Astrocyte of the spinal cord (primary cell): ENCODE measurements at regions not wholly inside any gene's neighbourhood (a gene's known extent, or its start where the extent isn't known, plus 50 kb on each side); places are given as distances from the start of the nearest gene placed in this dataset.
"Not testable (repeated sequence)": the region's sequence is repeated elsewhere in the genome, so short reads cannot be mapped to it uniquely, and the experiment has no call there.

Source experiments
- DNase-seq: peaks from one replicate; pipeline ENCODE4 v3.0.0; 2011; ENCODE audit warnings: low read depth, low spot score
- H3K4me3 ChIP-seq: 2 replicates; pipeline ENCODE4 v1.5.1; 2011; ENCODE audit warnings: low read depth, mild to moderate bottlenecking, low read length, moderate library complexity
- CTCF ChIP-seq: IDR thresholded peaks from 2 replicates; pipeline ENCODE4 v1.5.1; 2012; ENCODE audit warnings: low read depth, mild to moderate bottlenecking, low read length, inconsistent platforms
- in situ Hi-C: cut with HindIII; loops from 2 replicates; pipeline ENCODE4 v1.10.0; 2017; ENCODE audit warnings: low sequenced_read_pairs

GRCh38 chr6:141077355-141078333 is 1055.1 kb upstream of the GJE1 start:
- H3K4me3 ChIP-seq = no peak overlapping the region
- DNase-seq = no peak
- in situ Hi-C loops = no loop called here
- TF ChIP-seq CTCF = peak; percentile 37

- TF ChIP-seq CTCF = no peak
- in situ Hi-C loops = no loop called here
- DNase-seq = no peak
- no peak overlapping the region for H3K4me3 ChIP-seq
Measured at GRCh38 chr6:141057761-141058160, 1075.0 kb upstream of the GJE1 start.

GRCh38 chr6:141056945-141057625 is 1075.6 kb upstream of the GJE1 start:
- in situ Hi-C loops = no loop called here

GRCh38 chr6:141050471-141050870 is 1082.3 kb upstream of the GJE1 start:
- no peak for TF ChIP-seq CTCF
- in situ Hi-C loops = no loop called here

More at GRCh38 chr6:141056945-141057625, 1075.6 kb upstream of the GJE1 start:
- no peak for TF ChIP-seq CTCF
- DNase-seq = no peak
- H3K4me3 ChIP-seq = no peak overlapping the region

GRCh38 chr6:141048451-141048850 is 1084.3 kb upstream of the GJE1 start:
- H3K4me3 ChIP-seq = no peak overlapping the region
- in situ Hi-C loops = no loop called here
- no peak for TF ChIP-seq CTCF
- no peak for DNase-seq

More at GRCh38 chr6:141050471-141050870, 1082.3 kb upstream of the GJE1 start:
- no peak for DNase-seq
- no peak overlapping the region for H3K4me3 ChIP-seq

GRCh38 chr6:141046496-141046895 is 1086.2 kb upstream of the GJE1 start:
- peak; percentile 23 for DNase-seq
- H3K4me3 ChIP-seq, in situ Hi-C loops: not testable (repeated sequence)

- in situ Hi-C loops = no loop called here
- no peak for TF ChIP-seq CTCF
- no peak for DNase-seq
Measured at GRCh38 chr6:141041596-141042087, 1091.1 kb upstream of the GJE1 start.

More at GRCh38 chr6:141041596-141042087, 1091.1 kb upstream of the GJE1 start:
- H3K4me3 ChIP-seq = no peak overlapping the region
